Mesenchymal stem cell (in vitro differentiated cells and primary cell): ENCODE measurements at regions not wholly inside any gene's neighbourhood (a gene's known extent, or its start where the extent isn't known, plus 50 kb on each side); places are given as distances from the start of the nearest gene placed in this dataset.
"Not testable (repeated sequence)": the region's sequence is repeated elsewhere in the genome, so short reads cannot be mapped to it uniquely, and the experiment has no call there.

Experiments
- DNase-seq: peaks from one replicate; pipeline ENCODE4 v3.0.0-alpha.2; 2013
- H2AFZ ChIP-seq: one replicate; pipeline ENCODE4 v1.6.1; 2013; ENCODE audit warnings: low read depth, mild to moderate bottlenecking, control low read depth, inconsistent platforms, low read length, moderate library complexity
- H2AK5ac ChIP-seq: 2 replicates; pipeline ENCODE4 v1.6.1; 2013; ENCODE audit warnings: low read length, moderate library complexity, mild to moderate bottlenecking, inconsistent platforms; ENCODE audit not compliant: severe bottlenecking
- H2BK120ac ChIP-seq: one replicate; pipeline ENCODE4 v1.6.1; 2013; ENCODE audit warnings: low read depth, mild to moderate bottlenecking, inconsistent platforms, low read length, moderate library complexity
- H2BK12ac ChIP-seq, 2 experiments: one replicate each; pipeline ENCODE4 v1.6.1; 2013; ENCODE audit warnings: inconsistent platforms in 2 of 2, low read length in 2 of 2, mild to moderate bottlenecking in 2 of 2, moderate library complexity in 2 of 2, control low read depth in 1 of 2
- H2BK15ac ChIP-seq: one replicate; pipeline ENCODE4 v1.6.1; 2013; ENCODE audit warnings: mild to moderate bottlenecking, low read depth, inconsistent platforms; ENCODE audit not compliant: poor library complexity, severe bottlenecking
- H2BK5ac ChIP-seq: 2 replicates; pipeline ENCODE4 v1.6.1; 2013; ENCODE audit warnings: low read depth, mild to moderate bottlenecking, low read length, control low read depth, inconsistent platforms; ENCODE audit not compliant: poor library complexity, severe bottlenecking
- H3K14ac ChIP-seq, 2 experiments: one replicate each; pipeline ENCODE4 v1.6.1; 2013; ENCODE audit warnings: inconsistent platforms in 2 of 2, low read length in 2 of 2, control low read depth in 1 of 2, mild to moderate bottlenecking in 1 of 2, moderate library complexity in 1 of 2
- H3K18ac ChIP-seq, 2 experiments: one replicate each; pipeline ENCODE4 v1.6.1; 2013; ENCODE audit warnings: inconsistent platforms in 2 of 2, low read length in 2 of 2, control low read depth in 1 of 2, low read depth in 1 of 2, mild to moderate bottlenecking in 1 of 2
- H3K23ac ChIP-seq, 2 experiments: one replicate each; pipeline ENCODE4 v1.6.1; 2013; ENCODE audit warnings: inconsistent platforms in 2 of 2, low read length in 2 of 2, mild to moderate bottlenecking in 2 of 2, moderate library complexity in 2 of 2, control low read depth in 1 of 2
- H3K27ac ChIP-seq: 2 replicates; pipeline ENCODE4 v1.5.1; 2013; ENCODE audit warnings: mild to moderate bottlenecking, moderate library complexity, low read length, control low read depth, inconsistent platforms; ENCODE audit not compliant: poor library complexity, severe bottlenecking
- H3K27me3 ChIP-seq, 2 experiments: 2 replicates each; pipeline versions ENCODE4 v1.6.1 to v1.7.0; 2013; ENCODE audit warnings: low read length in 2 of 2, mild to moderate bottlenecking in 2 of 2, moderate library complexity in 2 of 2, control low read depth in 1 of 2, inconsistent platforms in 1 of 2; ENCODE audit not compliant: control insufficient read depth in 1 of 2, insufficient read depth in 1 of 2
- H3K36me3 ChIP-seq, 2 experiments: 2 replicates each; pipeline versions ENCODE4 v1.6.1 to v1.7.0; 2013; ENCODE audit warnings: low read length in 2 of 2, control low read depth in 1 of 2, inconsistent platforms in 1 of 2, low read depth in 1 of 2, mild to moderate bottlenecking in 1 of 2; ENCODE audit not compliant: insufficient read depth in 2 of 2, control insufficient read depth in 1 of 2
- H3K4ac ChIP-seq, 2 experiments: one replicate each; pipeline ENCODE4 v1.6.1; 2013; ENCODE audit warnings: inconsistent platforms in 2 of 2, low read length in 2 of 2, mild to moderate bottlenecking in 2 of 2, moderate library complexity in 2 of 2, control low read depth in 1 of 2, low read depth in 1 of 2
- H3K4me1 ChIP-seq: 2 replicates; pipeline ENCODE4 v1.6.1; 2013; ENCODE audit warnings: low read depth, low read length, control low read depth; ENCODE audit not compliant: control insufficient read depth, insufficient read depth
- H3K4me2 ChIP-seq: 2 replicates; pipeline ENCODE4 v1.6.1; 2013; ENCODE audit warnings: low read length, mild to moderate bottlenecking, inconsistent platforms; ENCODE audit not compliant: poor library complexity, severe bottlenecking
- H3K4me3 ChIP-seq, 2 experiments: 2 replicates each; pipeline versions ENCODE4 v1.5.1 to v1.7.0; 2013; ENCODE audit warnings: low read length in 2 of 2, mild to moderate bottlenecking in 2 of 2, control low read depth in 1 of 2, low read depth in 1 of 2; ENCODE audit not compliant: insufficient read depth in 1 of 2
- H3K79me1 ChIP-seq: replicated peaks from 2 replicates; pipeline ENCODE4 v1.6.1; 2013; ENCODE audit warnings: mild to moderate bottlenecking, control low read depth, low read length, inconsistent platforms; ENCODE audit not compliant: poor library complexity, severe bottlenecking
- H3K9ac ChIP-seq: 2 replicates; pipeline ENCODE4 v1.7.0; 2013; ENCODE audit warnings: mild to moderate bottlenecking, low read length, moderate library complexity
- H3K9me3 ChIP-seq: 2 replicates; pipeline ENCODE4 v1.7.0; 2013; ENCODE audit warnings: mild to moderate bottlenecking, low read length; ENCODE audit not compliant: control insufficient read depth
- H4K8ac ChIP-seq: one replicate; pipeline ENCODE4 v1.6.1; 2013; ENCODE audit warnings: inconsistent platforms, mild to moderate bottlenecking, low read length, moderate library complexity
- H4K91ac ChIP-seq: one replicate; pipeline ENCODE4 v1.6.1; 2013; ENCODE audit warnings: mild to moderate bottlenecking, low read length, inconsistent platforms
- WGBS: methylation state at CpG from one replicate; pipeline ENCODE4 v1.1.7; 2013; ENCODE audit warnings: mixed read lengths; 5-methylcytosine and 5-hydroxymethylcytosine counted together

GRCh38 chrX:88843841-88844240 is 96.8 kb downstream of the CPXCR1 start:
- H3K9me3 ChIP-seq, H3K4ac ChIP-seq, H3K4me3 ChIP-seq, DNase-seq, H2BK5ac ChIP-seq, H3K18ac ChIP-seq, H3K4me1 ChIP-seq, H3K27me3 ChIP-seq, H3K79me1 ChIP-seq, H2BK120ac ChIP-seq, H4K91ac ChIP-seq, H3K14ac ChIP-seq, H2BK15ac ChIP-seq, H2AK5ac ChIP-seq, H3K36me3 ChIP-seq, H4K8ac ChIP-seq, H3K27ac ChIP-seq, H2BK12ac ChIP-seq, H3K4me2 ChIP-seq, H3K9ac ChIP-seq, H3K23ac ChIP-seq, H2AFZ ChIP-seq: not testable (repeated sequence)
- no CpG with 5 or more reads among the region's 1 CpG for WGBS

GRCh38 chrX:88853925-88854324 is 106.9 kb downstream of the CPXCR1 start:
- no peak overlapping the region for H3K23ac ChIP-seq
- no peak overlapping the region for H3K9ac ChIP-seq
- no peak overlapping the region for H2BK12ac ChIP-seq
- no peak overlapping the region for H2BK15ac ChIP-seq
- WGBS = 57% methylated on average over 3 of the region's 3 CpGs
- H3K4me1 ChIP-seq = no peaks in the 10 kb centered on the region
- H2BK5ac ChIP-seq = no peak overlapping the region
- H2AK5ac ChIP-seq = no peak overlapping the region
- no peak overlapping the region for H3K18ac ChIP-seq
- no peak overlapping the region for H2BK120ac ChIP-seq
- H3K36me3 ChIP-seq = no peaks in the 10 kb centered on the region
- H3K14ac ChIP-seq = no peak overlapping the region
- H3K4me3 ChIP-seq = no peak overlapping the region
- H4K8ac ChIP-seq = no peak overlapping the region
- H3K27me3 ChIP-seq = no peaks in the 10 kb centered on the region
- H4K91ac ChIP-seq = no peak overlapping the region
- H2AFZ ChIP-seq = no peak overlapping the region
- no peak for DNase-seq
- H3K4ac ChIP-seq = no peak overlapping the region
- no peaks in the 10 kb centered on the region for H3K79me1 ChIP-seq
- H3K4me2 ChIP-seq = no peak overlapping the region
- H3K27ac ChIP-seq = no peak overlapping the region
- peaks cover 6% of the 10 kb centered on the region for H3K9me3 ChIP-seq

- Histone ChIP-seq H3K9me3 (no peaks in the 10 kb centered on the region), H2AK5ac (no peak overlapping the region), H2AFZ (no peak overlapping the region), H4K91ac (no peak overlapping the region), H2BK12ac (no peak overlapping the region), H3K18ac (no peak overlapping the region), H3K27ac (no peak overlapping the region), H2BK15ac (no peak overlapping the region), H3K79me1 (no peaks in the 10 kb centered on the region), H3K23ac (no peak overlapping the region), H3K4me1 (no peaks in the 10 kb centered on the region), H3K14ac (no peak overlapping the region), H3K4me2 (no peak overlapping the region), H3K27me3 (no peaks in the 10 kb centered on the region), H2BK5ac (no peak overlapping the region), H3K36me3 (no peaks in the 10 kb centered on the region), H4K8ac (no peak overlapping the region), H2BK120ac (no peak overlapping the region), H3K4me3 (no peak overlapping the region), H3K9ac (no peak overlapping the region), H3K4ac (no peak overlapping the region)
- DNase-seq = no peak
- 92% methylated on average over 18 of the region's 29 CpGs for WGBS
Measured at GRCh38 chrX:88863726-88864125, 116.7 kb downstream of the CPXCR1 start.

DNA sequence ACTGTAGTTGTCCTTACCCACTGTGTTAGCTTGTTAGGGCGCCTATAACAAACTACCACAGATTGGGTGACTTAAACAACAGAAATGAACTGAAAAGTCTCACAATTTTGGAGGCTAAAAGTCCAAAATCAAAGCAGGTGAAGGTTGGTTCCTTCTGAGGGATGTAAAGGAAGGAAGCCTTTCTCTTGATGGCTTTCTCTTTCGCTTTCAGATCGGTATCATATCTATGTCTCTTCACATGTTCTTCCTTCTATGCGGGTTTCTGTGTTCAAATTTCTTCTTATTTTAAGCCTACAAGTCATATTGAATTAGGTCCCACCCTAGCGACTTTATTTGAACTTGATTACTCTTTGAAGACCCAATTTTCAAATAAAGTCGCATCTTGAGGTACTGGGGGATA is 118.6 kb downstream of the CPXCR1 start:
- H3K4ac ChIP-seq = no peak overlapping the region
- no peak overlapping the region for H4K91ac ChIP-seq
- H3K27ac ChIP-seq = no peak overlapping the region
- no peak overlapping the region for H3K14ac ChIP-seq
- H3K9ac ChIP-seq = no peak overlapping the region
- H4K8ac ChIP-seq = no peak overlapping the region
- H3K18ac ChIP-seq = no peak overlapping the region
- no peaks in the 10 kb centered on the region for H3K36me3 ChIP-seq
- no peak overlapping the region for H3K4me2 ChIP-seq
- no peak overlapping the region for H3K23ac ChIP-seq
- no peak overlapping the region for H2BK120ac ChIP-seq
- DNase-seq = no peak
- H2AFZ ChIP-seq = no peak overlapping the region
- no peaks in the 10 kb centered on the region for H3K9me3 ChIP-seq
- H3K4me3 ChIP-seq = no peak overlapping the region
- no peaks in the 10 kb centered on the region for H3K79me1 ChIP-seq
- no peak overlapping the region for H2BK15ac ChIP-seq
- no peak overlapping the region for H2BK12ac ChIP-seq
- H2AK5ac ChIP-seq = no peak overlapping the region
- no peaks in the 10 kb centered on the region for H3K27me3 ChIP-seq
- WGBS = 82% methylated on average over 3 of the region's 6 CpGs
- H2BK5ac ChIP-seq = no peak overlapping the region
- H3K4me1 ChIP-seq = no peaks in the 10 kb centered on the region
